ENCODE measurements at regions not wholly inside any gene's neighbourhood (a gene's known extent, or its start where the extent isn't known, plus 50 kb on each side); places are given as distances from the start of the nearest gene placed in this dataset.
"Not testable (repeated sequence)": the region's sequence is repeated elsewhere in the genome, so short reads cannot be mapped to it uniquely, and the experiment has no call there.

GRCh38 chr2:95654897-95655296 lies 63.1 kb downstream of the TRIM43 start:
- not testable (repeated sequence) for H3K27me3 ChIP-seq (ENCODE audit: control insufficient read depth, insufficient read depth, low read length); DNase-seq (ENCODE audit: low read depth); H3K36me3 ChIP-seq (ENCODE audit: control insufficient read depth, insufficient read depth, low read length); FAIRE-seq; H3K4me3 ChIP-seq (ENCODE audit: low read depth, low read length)

GRCh38 chr2:95656553-95656952 lies 64.8 kb downstream of the TRIM43 start:
- not testable (repeated sequence) for FAIRE-seq; H3K27me3 ChIP-seq (ENCODE audit: control insufficient read depth, insufficient read depth, low read length); H3K4me3 ChIP-seq (ENCODE audit: low read depth, low read length); DNase-seq (ENCODE audit: low read depth); H3K36me3 ChIP-seq (ENCODE audit: control insufficient read depth, insufficient read depth, low read length)

GRCh38 chr2:95657937-95658336 lies 66.1 kb downstream of the TRIM43 start:
- not testable (repeated sequence) for DNase-seq (ENCODE audit: low read depth); H3K27me3 ChIP-seq (ENCODE audit: control insufficient read depth, insufficient read depth, low read length); FAIRE-seq; H3K4me3 ChIP-seq (ENCODE audit: low read depth, low read length); H3K36me3 ChIP-seq (ENCODE audit: control insufficient read depth, insufficient read depth, low read length)

- H3K27me3 ChIP-seq (ENCODE audit: control insufficient read depth, insufficient read depth, low read length); H3K36me3 ChIP-seq (ENCODE audit: control insufficient read depth, insufficient read depth, low read length); FAIRE-seq; H3K4me3 ChIP-seq (ENCODE audit: low read depth, low read length); DNase-seq (ENCODE audit: low read depth): not testable (repeated sequence)
Measured at GRCh38 chr2:95660766-95661562, 69.2 kb downstream of the TRIM43 start.

- not testable (repeated sequence) for H3K27me3 ChIP-seq (ENCODE audit: control insufficient read depth, insufficient read depth, low read length); H3K4me3 ChIP-seq (ENCODE audit: low read depth, low read length); H3K36me3 ChIP-seq (ENCODE audit: control insufficient read depth, insufficient read depth, low read length); FAIRE-seq; DNase-seq (ENCODE audit: low read depth)
Measured at GRCh38 chr2:95663471-95664441, 72.0 kb downstream of the TRIM43 start.

GRCh38 chr2:95666636-95667035 lies 74.8 kb downstream of the TRIM43 start:
- not testable (repeated sequence) for H3K27me3 ChIP-seq (ENCODE audit: control insufficient read depth, insufficient read depth, low read length); DNase-seq (ENCODE audit: low read depth); H3K4me3 ChIP-seq (ENCODE audit: low read depth, low read length); FAIRE-seq; H3K36me3 ChIP-seq (ENCODE audit: control insufficient read depth, insufficient read depth, low read length)

GRCh38 chr2:95667480-95667879 lies 75.7 kb downstream of the TRIM43 start:
- DNase-seq (ENCODE audit: low read depth) (no peak), FAIRE-seq (no peak)
- Histone ChIP-seq H3K4me3 (ENCODE audit: low read depth, low read length) (no peak overlapping the region), H3K36me3 (ENCODE audit: control insufficient read depth, insufficient read depth, low read length) (no peaks in the 10 kb centered on the region), H3K27me3 (ENCODE audit: control insufficient read depth, insufficient read depth, low read length) (no peaks in the 10 kb centered on the region)
- no peak for TF ChIP-seq CTCF (IDR thresholded peaks at IDR 0.05; ENCODE audit: insufficient read depth, low read length, severe bottlenecking)

GRCh38 chr2:95668934-95669333 lies 77.1 kb downstream of the TRIM43 start:
- FAIRE-seq, result peak; percentile 76
- not testable (repeated sequence) for H3K27me3 ChIP-seq (ENCODE audit: control insufficient read depth, insufficient read depth, low read length); DNase-seq (ENCODE audit: low read depth); H3K4me3 ChIP-seq (ENCODE audit: low read depth, low read length); H3K36me3 ChIP-seq (ENCODE audit: control insufficient read depth, insufficient read depth, low read length)

- Histone ChIP-seq H3K4me3 (ENCODE audit: low read depth, low read length) (no peak overlapping the region), H3K36me3 (ENCODE audit: control insufficient read depth, insufficient read depth, low read length) (no peaks in the 10 kb centered on the region), H3K27me3 (ENCODE audit: control insufficient read depth, insufficient read depth, low read length) (no peaks in the 10 kb centered on the region)
- no peak for FAIRE-seq
- no peak for TF ChIP-seq CTCF (IDR thresholded peaks at IDR 0.05; ENCODE audit: insufficient read depth, low read length, severe bottlenecking)
- DNase-seq (ENCODE audit: low read depth), result no peak
Measured at GRCh38 chr2:95669441-95669991, 77.7 kb downstream of the TRIM43 start.

All from bronchial epithelial cell (primary cell).